ENCODE measurements at regions not wholly inside any gene's neighbourhood (a gene's known extent, or its start where the extent isn't known, plus 50 kb on each side); places are given as distances from the start of the nearest gene placed in this dataset.
"Not testable (repeated sequence)": the region's sequence is repeated elsewhere in the genome, so short reads cannot be mapped to it uniquely, and the experiment has no call there.

GRCh38 chr3:188008582-188009213 is 145.3 kb upstream of the LPP start:
- no peak for ATAC-seq (ENCODE audit: low read depth)

DNA sequence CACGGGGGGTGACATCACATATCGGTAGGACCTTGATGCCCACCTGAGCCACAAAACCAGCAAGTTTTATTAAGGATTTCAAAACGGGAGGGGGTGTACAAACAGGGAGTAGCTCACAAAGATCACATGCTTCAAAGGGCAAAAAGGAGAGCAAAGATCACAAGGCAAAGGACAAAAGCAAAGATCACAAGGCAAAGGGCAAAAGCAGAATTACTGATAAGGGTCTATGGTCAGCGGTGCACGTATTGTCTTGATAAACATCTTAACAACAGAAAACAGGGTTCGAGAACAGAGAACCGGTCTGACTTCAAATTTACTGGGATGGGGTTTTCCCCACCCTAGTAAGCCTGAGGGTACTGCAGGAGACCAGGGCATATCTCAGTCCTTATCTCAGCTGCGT is 143.5 kb upstream of the LPP start:
- DNase-seq (ENCODE audit: low spot score) (no peak), ATAC-seq (ENCODE audit: low read depth) (no peak)
- H3K27me3 ChIP-seq (ENCODE audit: insufficient read depth, poor library complexity, severe bottlenecking) = no peaks in the 10 kb centered on the region
- no peaks in the 10 kb centered on the region for H3K4me1 ChIP-seq (ENCODE audit: insufficient read depth, poor library complexity, severe bottlenecking)
- no peaks in the 10 kb centered on the region for H3K36me3 ChIP-seq (ENCODE audit: low read depth)
- H3K9me3 ChIP-seq (ENCODE audit: severe bottlenecking) = no peaks in the 10 kb centered on the region
- no peak for TF ChIP-seq CTCF (IDR thresholded peaks at IDR 0.05; ENCODE audit: poor library complexity, severe bottlenecking)
- no peak overlapping the region for H3K4me3 ChIP-seq (ENCODE audit: severe bottlenecking)
- no peak overlapping the region for H3K27ac ChIP-seq (ENCODE audit: poor library complexity, severe bottlenecking)

More at GRCh38 chr3:188008582-188009213, 145.3 kb upstream of the LPP start:
- Histone ChIP-seq H3K36me3 (ENCODE audit: low read depth) (no peaks in the 10 kb centered on the region), H3K27me3 (ENCODE audit: insufficient read depth, poor library complexity, severe bottlenecking) (no peaks in the 10 kb centered on the region), H3K9me3 (ENCODE audit: severe bottlenecking) (no peaks in the 10 kb centered on the region), H3K4me1 (ENCODE audit: insufficient read depth, poor library complexity, severe bottlenecking) (no peaks in the 10 kb centered on the region), H3K4me3 (ENCODE audit: severe bottlenecking) (no peak overlapping the region), H3K27ac (ENCODE audit: poor library complexity, severe bottlenecking) (no peak overlapping the region)
- TF ChIP-seq CTCF (IDR thresholded peaks at IDR 0.05; ENCODE audit: poor library complexity, severe bottlenecking) = no peak
- no peak for DNase-seq (ENCODE audit: low spot score)

DNA sequence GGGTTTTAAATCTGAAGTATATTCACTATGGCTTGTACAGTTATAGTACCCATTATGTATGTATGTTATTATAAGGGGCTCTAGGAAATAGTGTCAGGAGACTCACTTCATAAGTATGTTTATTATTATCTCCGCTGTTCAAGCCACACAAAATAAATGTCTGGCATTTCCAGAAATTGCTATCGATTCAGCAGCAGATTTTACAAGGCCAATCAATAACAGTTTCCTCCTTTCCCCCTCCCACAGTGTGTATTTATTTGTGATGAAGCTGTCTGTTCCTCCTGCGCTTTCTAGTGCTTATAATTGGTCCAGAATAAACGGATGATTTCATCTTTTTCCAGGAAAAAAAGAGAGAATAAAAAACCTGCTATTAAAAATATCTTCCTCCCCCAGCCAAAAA is 134.2 kb upstream of the LPP start:
- ATAC-seq (ENCODE audit: low read depth) = no peak
- Histone ChIP-seq H3K4me3 (ENCODE audit: severe bottlenecking) (no peak overlapping the region), H3K27ac (ENCODE audit: poor library complexity, severe bottlenecking) (no peak overlapping the region), H3K36me3 (ENCODE audit: low read depth) (no peaks in the 10 kb centered on the region), H3K4me1 (ENCODE audit: insufficient read depth, poor library complexity, severe bottlenecking) (peaks cover 6% of the 10 kb centered on the region), H3K9me3 (ENCODE audit: severe bottlenecking) (no peaks in the 10 kb centered on the region), H3K27me3 (ENCODE audit: insufficient read depth, poor library complexity, severe bottlenecking) (no peaks in the 10 kb centered on the region)
- no peak for DNase-seq (ENCODE audit: low spot score)
- TF ChIP-seq CTCF (IDR thresholded peaks at IDR 0.05; ENCODE audit: poor library complexity, severe bottlenecking) = no peak

DNA sequence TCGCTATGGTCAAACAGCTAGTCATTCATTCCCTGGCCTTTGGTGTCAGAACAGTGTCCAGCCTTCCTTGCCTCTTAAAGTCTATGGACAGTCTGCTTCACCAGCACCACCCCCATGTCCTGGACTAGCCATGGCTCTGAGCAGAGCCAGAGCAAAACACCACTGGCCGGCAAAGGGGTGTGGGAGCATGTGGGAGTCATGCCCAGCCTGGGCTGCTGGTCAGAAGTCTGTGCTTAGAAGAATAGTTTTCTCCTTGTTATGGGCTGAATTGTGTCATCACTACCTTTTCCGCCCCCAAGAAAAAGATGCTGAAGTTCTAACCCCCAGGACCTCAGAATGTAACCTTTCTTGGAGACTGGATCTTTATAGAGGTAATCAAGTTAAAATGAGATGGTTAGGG is 132.9 kb upstream of the LPP start:
- TF ChIP-seq CTCF (IDR thresholded peaks at IDR 0.05; ENCODE audit: poor library complexity, severe bottlenecking) = no peak
- no peaks in the 10 kb centered on the region for H3K27me3 ChIP-seq (ENCODE audit: insufficient read depth, poor library complexity, severe bottlenecking)
- no peaks in the 10 kb centered on the region for H3K9me3 ChIP-seq (ENCODE audit: severe bottlenecking)
- ATAC-seq (ENCODE audit: low read depth) = no peak
- H3K27ac ChIP-seq (ENCODE audit: poor library complexity, severe bottlenecking) = no peak overlapping the region
- no peak for DNase-seq (ENCODE audit: low spot score)
- H3K4me3 ChIP-seq (ENCODE audit: severe bottlenecking) = no peak overlapping the region
- H3K36me3 ChIP-seq (ENCODE audit: low read depth) = no peaks in the 10 kb centered on the region
- H3K4me1 ChIP-seq (ENCODE audit: insufficient read depth, poor library complexity, severe bottlenecking) = peaks cover 6% of the 10 kb centered on the region

- Histone ChIP-seq H3K36me3 (ENCODE audit: low read depth) (no peaks in the 10 kb centered on the region), H3K27ac (ENCODE audit: poor library complexity, severe bottlenecking) (peak overlapping the region; percentile 4), H3K27me3 (ENCODE audit: insufficient read depth, poor library complexity, severe bottlenecking) (no peaks in the 10 kb centered on the region), H3K4me1 (ENCODE audit: insufficient read depth, poor library complexity, severe bottlenecking) (peaks cover 6% of the 10 kb centered on the region), H3K4me3 (ENCODE audit: severe bottlenecking) (no peak overlapping the region), H3K9me3 (ENCODE audit: severe bottlenecking) (no peaks in the 10 kb centered on the region)
- ATAC-seq (ENCODE audit: low read depth) (peak; percentile 92), DNase-seq (ENCODE audit: low spot score) (no peak)
- no peak for TF ChIP-seq CTCF (IDR thresholded peaks at IDR 0.05; ENCODE audit: poor library complexity, severe bottlenecking)
Measured at GRCh38 chr3:188021502-188022040, 132.4 kb upstream of the LPP start.

- not testable (repeated sequence) for DNase-seq (ENCODE audit: low spot score); H3K4me3 ChIP-seq (ENCODE audit: severe bottlenecking)
Measured at GRCh38 chr3:188022902-188023301, 131.1 kb upstream of the LPP start.

More at GRCh38 chr3:188022902-188023301, 131.1 kb upstream of the LPP start:
- ATAC-seq (ENCODE audit: low read depth); H3K4me1 ChIP-seq (ENCODE audit: insufficient read depth, poor library complexity, severe bottlenecking); H3K27ac ChIP-seq (ENCODE audit: poor library complexity, severe bottlenecking); H3K36me3 ChIP-seq (ENCODE audit: low read depth); H3K9me3 ChIP-seq (ENCODE audit: severe bottlenecking); H3K27me3 ChIP-seq (ENCODE audit: insufficient read depth, poor library complexity, severe bottlenecking): not testable (repeated sequence)

Data from RWPE2 (cell line).